ENCODE measurements at regions not wholly inside any gene's neighbourhood (a gene's known extent, or its start where the extent isn't known, plus 50 kb on each side); places are given as distances from the start of the nearest gene placed in this dataset.
"Not testable (repeated sequence)": the region's sequence is repeated elsewhere in the genome, so short reads cannot be mapped to it uniquely, and the experiment has no call there.

- DNase-seq (ENCODE audit: low spot score): no peak
These were observed 191.9 kb upstream of the CRIM1 start for GRCh38 chr2:36163520-36164254.

GRCh38 chr2:36157093-36157492, 198.5 kb upstream of the CRIM1 start:
- DNase-seq (ENCODE audit: low spot score): not testable (repeated sequence)

GRCh38 chr2:36147670-36148390, 207.7 kb upstream of the CRIM1 start:
- DNase-seq (ENCODE audit: low spot score): no peak

- no peak for DNase-seq (ENCODE audit: low spot score)
These were observed 208.8 kb upstream of the CRIM1 start for GRCh38 chr2:36146765-36147164.

- no peak for DNase-seq (ENCODE audit: low spot score)
These were observed 215.2 kb upstream of the CRIM1 start for GRCh38 chr2:36140391-36140790.

- DNase-seq (ENCODE audit: low spot score): no peak
These were observed 218.0 kb upstream of the CRIM1 start for GRCh38 chr2:36137612-36138011.

GRCh38 chr2:36134281-36134680, 221.3 kb upstream of the CRIM1 start:
- no peak for DNase-seq (ENCODE audit: low spot score)

GRCh38 chr2:36128359-36128758, 227.2 kb upstream of the CRIM1 start:
- DNase-seq (ENCODE audit: low spot score): no peak

GRCh38 chr2:36125702-36126101, 229.9 kb upstream of the CRIM1 start:
- DNase-seq (ENCODE audit: low spot score): no peak

GRCh38 chr2:36123995-36124394, 231.6 kb upstream of the CRIM1 start:
- no peak for DNase-seq (ENCODE audit: low spot score)

- no peak for DNase-seq (ENCODE audit: low spot score)
These were observed 258.6 kb upstream of the CRIM1 start for GRCh38 chr2:36097022-36097421.

GRCh38 chr2:36091844-36092741, 263.5 kb upstream of the CRIM1 start:
- DNase-seq (ENCODE audit: low spot score): not testable (repeated sequence)

GRCh38 chr2:36088716-36089328, 266.8 kb upstream of the CRIM1 start:
- no peak for DNase-seq (ENCODE audit: low spot score)

GRCh38 chr2:36087344-36087743, 268.2 kb upstream of the CRIM1 start:
- DNase-seq (ENCODE audit: low spot score): no peak

- no peak for DNase-seq (ENCODE audit: low spot score)
These were observed 275.8 kb upstream of the CRIM1 start for GRCh38 chr2:36079793-36080192.

- DNase-seq (ENCODE audit: low spot score): no peak
These were observed 281.6 kb upstream of the CRIM1 start for GRCh38 chr2:36074008-36074407.

- DNase-seq (ENCODE audit: low spot score): no peak
These were observed 283.9 kb upstream of the CRIM1 start for GRCh38 chr2:36071698-36072097.

GRCh38 chr2:36069074-36069473, 286.5 kb upstream of the CRIM1 start:
- DNase-seq (ENCODE audit: low spot score): no peak

- no peak for DNase-seq (ENCODE audit: low spot score)
These were observed 287.5 kb upstream of the CRIM1 start for GRCh38 chr2:36068086-36068485.

GRCh38 chr2:36060133-36060532, 295.4 kb upstream of the CRIM1 start:
- no peak for DNase-seq (ENCODE audit: low spot score)

- no peak for DNase-seq (ENCODE audit: low spot score)
These were observed 295.9 kb upstream of the CRIM1 start for GRCh38 chr2:36059691-36060090.

GRCh38 chr2:36058953-36059352, 296.6 kb upstream of the CRIM1 start:
- DNase-seq (ENCODE audit: low spot score): no peak

Data from AG08396 (cell line).